Stimulated activated naive B cell treated with anti-CD40 and anti-IgM and Interleukin-4, amounts not matched to agents 10 μg/mL and 1 μg/mL and 100 μg/mL, for 72 hours (primary cell): ENCODE measurements at regions not wholly inside any gene's neighbourhood (a gene's known extent, or its start where the extent isn't known, plus 50 kb on each side); places are given as distances from the start of the nearest gene placed in this dataset.

Source experiments
- ATAC-seq, 2 donors: fragments of 150-1000 bp; cut with Tn5 transposase; replicated peaks; 2 replicates each; pipeline ENCODE4 v1.10.0; 2021; ENCODE audit warnings: moderate library complexity in 1 of 2
- DNase-seq: peaks from one replicate; pipeline ENCODE4 v3.0.0; 2021
- H3K27ac Mint-ChIP-seq: one replicate; pipeline ENCODE4 v1.8.0; 2022; ENCODE audit warnings: mild to moderate bottlenecking, mixed read lengths
- H3K27me3 Mint-ChIP-seq, 2 donors: one replicate each; pipeline ENCODE4 v1.8.0; 2022; ENCODE audit warnings: mixed read lengths in 2 of 2
- H3K36me3 Mint-ChIP-seq, 2 donors: one replicate each; pipeline ENCODE4 v1.8.0; 2022; ENCODE audit warnings: mixed read lengths in 2 of 2, mild to moderate bottlenecking in 1 of 2
- H3K4me1 Mint-ChIP-seq, 2 donors: one replicate each; pipeline ENCODE4 v1.8.0; 2022; ENCODE audit warnings: mixed read lengths in 2 of 2, mild to moderate bottlenecking in 1 of 2
- H3K4me3 Mint-ChIP-seq, 2 donors: one replicate each; pipeline ENCODE4 v1.8.0; 2022; ENCODE audit warnings: mild to moderate bottlenecking in 2 of 2, mixed read lengths in 2 of 2, moderate library complexity in 1 of 2
- H3K9me3 Mint-ChIP-seq, 2 donors: one replicate each; pipeline ENCODE4 v1.8.0; 2022; ENCODE audit warnings: mixed read lengths in 2 of 2, mild to moderate bottlenecking in 1 of 2

- H3K4me1 Mint-ChIP-seq, result peaks cover 9 to 21% of the 10 kb centered on the region in 2 donors
- H3K9me3 Mint-ChIP-seq, result no peaks in the 10 kb centered on the region
- H3K36me3 Mint-ChIP-seq, result peaks cover 6 to 7% of the 10 kb centered on the region in 2 donors
- DNase-seq, result no peak
- peaks cover 53 to 70% of the 10 kb centered on the region in 2 donors for H3K27me3 Mint-ChIP-seq
- no peak overlapping the region for H3K27ac Mint-ChIP-seq
- ATAC-seq, result no peak
- H3K4me3 Mint-ChIP-seq, result no peak overlapping the region
Observed at GRCh38 chr19:30221176-30221575, 151.0 kb upstream of the ZNF536 start.

- Mint-ChIP-seq H3K27me3 (peaks cover 63 to 78% of the 10 kb centered on the region in 2 donors), H3K36me3 (peaks cover 6 to 13% of the 10 kb centered on the region in 2 donors), H3K4me3 (no peak overlapping the region), H3K27ac (no peak overlapping the region), H3K9me3 (no peaks in the 10 kb centered on the region), H3K4me1 (peaks cover 19 to 34% of the 10 kb centered on the region in 2 donors)
- ATAC-seq (peak in 1 of 2 donors; percentile 46), DNase-seq (no peak)
Observed at GRCh38 chr19:30222428-30222873, 149.7 kb upstream of the ZNF536 start.

GRCh38 chr19:30222992-30223865 lies 149.0 kb upstream of the ZNF536 start:
- Mint-ChIP-seq H3K36me3 (peaks cover 6 to 13% of the 10 kb centered on the region in 2 donors), H3K9me3 (no peaks in the 10 kb centered on the region), H3K4me1 (peaks cover 22 to 40% of the 10 kb centered on the region in 2 donors), H3K4me3 (peak overlapping the region in 1 of 2 donors; percentile 37), H3K27me3 (peaks cover 65 to 80% of the 10 kb centered on the region in 2 donors), H3K27ac (peak overlapping the region; percentile 70)
- no peak for ATAC-seq
- DNase-seq, result no peak

DNA sequence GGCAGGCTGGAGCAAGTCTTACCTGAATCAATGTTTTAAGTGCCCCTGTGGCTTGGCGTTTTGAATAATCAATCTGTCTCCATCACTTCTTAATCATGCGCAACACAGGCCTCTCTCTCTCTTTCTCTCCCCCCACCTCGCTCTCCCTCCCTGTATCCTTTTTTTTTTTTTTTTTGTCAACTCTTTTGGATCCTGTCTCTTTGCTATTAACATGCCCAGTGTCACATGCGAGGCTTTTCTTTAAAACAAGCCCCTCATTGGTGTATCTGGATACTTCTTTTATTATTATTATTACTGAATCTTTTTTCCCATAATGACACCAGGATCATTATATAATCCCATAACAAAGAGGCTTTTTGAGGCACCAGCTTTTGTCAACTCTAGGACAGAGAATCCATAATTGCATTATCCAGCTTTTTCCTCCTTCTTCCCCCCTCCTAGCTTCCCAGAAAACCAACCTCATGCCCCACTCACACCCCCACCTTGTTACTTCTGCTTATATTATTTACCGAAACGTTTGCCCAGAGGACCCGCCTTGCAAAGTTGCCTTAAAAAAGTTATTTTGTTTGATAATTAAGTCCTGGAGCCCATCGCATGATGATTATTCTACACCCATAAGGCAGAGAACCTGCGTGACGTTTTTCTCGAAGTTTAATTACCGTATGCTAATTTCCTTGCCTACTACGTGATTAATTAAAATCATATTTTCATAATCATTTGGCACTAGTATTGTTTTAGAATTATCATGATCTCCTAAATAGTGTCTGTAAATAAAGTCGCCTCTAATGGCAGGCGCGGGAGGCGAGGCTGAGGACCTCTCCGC lies 148.1 kb upstream of the ZNF536 start:
- no peaks in the 10 kb centered on the region for H3K9me3 Mint-ChIP-seq
- ATAC-seq (no peak), DNase-seq (no peak)
- H3K4me3 Mint-ChIP-seq, result no peak overlapping the region
- H3K27me3 Mint-ChIP-seq, result peaks cover 70 to 85% of the 10 kb centered on the region in 2 donors
- H3K27ac Mint-ChIP-seq, result peak overlapping the region; percentile 67
- peaks cover 6 to 13% of the 10 kb centered on the region in 2 donors for H3K36me3 Mint-ChIP-seq
- peaks cover 25 to 47% of the 10 kb centered on the region in 2 donors for H3K4me1 Mint-ChIP-seq

- Mint-ChIP-seq H3K36me3 (peaks cover 6 to 13% of the 10 kb centered on the region in 2 donors), H3K4me1 (peaks cover 25 to 47% of the 10 kb centered on the region in 2 donors), H3K27me3 (peaks cover 69 to 86% of the 10 kb centered on the region in 2 donors), H3K9me3 (no peaks in the 10 kb centered on the region), H3K4me3 (peak overlapping the region; percentile 67 to 69), H3K27ac (peak overlapping the region; percentile 73)
- ATAC-seq, result peak in 1 of 2 donors; percentile 13
- no peak for DNase-seq
Observed at GRCh38 chr19:30224689-30225606, 147.2 kb upstream of the ZNF536 start.

DNA sequence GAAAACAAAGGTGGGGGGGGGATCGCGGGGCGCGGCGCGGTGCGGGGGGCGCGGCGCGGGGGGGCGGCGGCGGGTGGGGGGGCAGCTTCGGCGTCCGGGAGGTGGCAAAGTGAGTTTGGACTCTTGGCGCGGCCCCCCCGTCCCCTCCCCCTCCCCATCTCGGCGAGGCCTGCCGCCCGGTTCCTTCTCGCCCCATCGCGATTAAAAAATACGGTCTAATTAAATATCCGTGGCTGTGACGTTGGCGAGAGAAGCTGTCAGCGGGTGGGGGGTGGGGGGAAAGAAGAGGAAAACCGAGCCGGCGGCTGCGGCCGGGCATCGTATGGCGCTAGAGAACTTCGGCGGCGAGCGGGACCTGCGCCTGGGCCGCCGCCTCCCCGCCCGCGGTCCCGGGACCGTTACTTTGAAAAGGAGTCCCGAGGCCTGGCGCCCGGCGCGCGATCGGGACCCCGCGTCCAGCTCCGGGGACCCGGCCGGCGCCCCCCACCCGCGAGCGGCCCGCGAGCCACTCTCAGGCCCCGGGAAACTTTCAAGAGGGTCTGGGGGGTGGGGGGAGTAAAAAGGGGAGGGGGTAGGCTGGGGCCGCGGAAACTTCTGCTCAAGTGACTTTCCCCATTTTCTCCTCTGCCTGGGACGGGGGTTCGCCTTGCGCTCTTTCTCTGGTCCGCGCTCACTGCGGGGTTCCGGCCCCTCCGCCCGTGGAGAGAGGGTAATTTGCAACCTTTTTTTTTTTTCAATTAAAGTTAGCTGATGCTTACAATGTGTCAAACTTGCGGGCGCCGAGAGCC lies 146.3 kb upstream of the ZNF536 start:
- DNase-seq, result no peak
- Mint-ChIP-seq H3K36me3 (peaks cover 6 to 13% of the 10 kb centered on the region in 2 donors), H3K27me3 (peaks cover 74 to 86% of the 10 kb centered on the region in 2 donors), H3K9me3 (no peaks in the 10 kb centered on the region), H3K4me1 (peaks cover 25 to 47% of the 10 kb centered on the region in 2 donors), H3K4me3 (peak overlapping the region; percentile 77 to 93), H3K27ac (peak overlapping the region; percentile 90)
- no peak for ATAC-seq

DNA sequence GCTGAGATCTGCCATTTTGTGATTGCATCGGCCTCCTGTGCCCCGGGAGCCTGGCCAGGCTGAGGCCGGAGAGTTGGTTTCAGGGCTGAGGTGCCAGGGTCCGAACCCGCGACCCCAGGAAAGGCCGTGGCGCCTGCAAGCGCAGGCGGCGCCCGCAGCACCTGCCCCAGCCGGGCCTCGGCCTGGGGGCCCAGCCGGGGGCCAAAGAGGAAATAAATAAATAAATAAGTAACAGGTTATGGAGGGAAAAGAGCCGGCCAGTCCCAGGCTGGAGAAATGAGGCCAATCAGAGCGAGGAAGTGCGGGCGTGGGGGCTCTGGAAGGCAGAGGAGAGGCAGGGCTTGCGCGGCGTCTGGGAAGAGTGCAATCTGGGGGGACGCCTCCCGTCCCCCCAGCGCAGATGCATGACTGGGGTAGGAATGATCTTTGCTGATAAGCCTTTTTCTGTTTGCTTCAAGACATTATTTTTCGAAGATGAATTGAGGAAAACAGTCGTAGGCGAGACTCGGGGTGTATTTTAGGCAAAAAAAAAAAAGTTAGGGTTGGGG lies 145.6 kb upstream of the ZNF536 start:
- H3K9me3 Mint-ChIP-seq, result no peaks in the 10 kb centered on the region
- H3K27ac Mint-ChIP-seq, result peak overlapping the region; percentile 92
- H3K4me3 Mint-ChIP-seq, result peak overlapping the region; percentile 90 to 93
- DNase-seq, result no peak
- H3K27me3 Mint-ChIP-seq, result peaks cover 75 to 85% of the 10 kb centered on the region in 2 donors
- no peak for ATAC-seq
- H3K4me1 Mint-ChIP-seq, result peaks cover 25 to 47% of the 10 kb centered on the region in 2 donors
- peaks cover 6 to 13% of the 10 kb centered on the region in 2 donors for H3K36me3 Mint-ChIP-seq

GRCh38 chr19:30227012-30227621 lies 145.1 kb upstream of the ZNF536 start:
- H3K27me3 Mint-ChIP-seq, result peaks cover 73 to 83% of the 10 kb centered on the region in 2 donors
- H3K27ac Mint-ChIP-seq, result peak overlapping the region; percentile 92
- H3K4me3 Mint-ChIP-seq, result peak overlapping the region; percentile 90 to 93
- peak; percentile 19 to 20 for ATAC-seq
- H3K4me1 Mint-ChIP-seq, result peaks cover 24 to 47% of the 10 kb centered on the region in 2 donors
- H3K36me3 Mint-ChIP-seq, result peaks cover 6 to 13% of the 10 kb centered on the region in 2 donors
- no peaks in the 10 kb centered on the region for H3K9me3 Mint-ChIP-seq
- no peak for DNase-seq

DNA sequence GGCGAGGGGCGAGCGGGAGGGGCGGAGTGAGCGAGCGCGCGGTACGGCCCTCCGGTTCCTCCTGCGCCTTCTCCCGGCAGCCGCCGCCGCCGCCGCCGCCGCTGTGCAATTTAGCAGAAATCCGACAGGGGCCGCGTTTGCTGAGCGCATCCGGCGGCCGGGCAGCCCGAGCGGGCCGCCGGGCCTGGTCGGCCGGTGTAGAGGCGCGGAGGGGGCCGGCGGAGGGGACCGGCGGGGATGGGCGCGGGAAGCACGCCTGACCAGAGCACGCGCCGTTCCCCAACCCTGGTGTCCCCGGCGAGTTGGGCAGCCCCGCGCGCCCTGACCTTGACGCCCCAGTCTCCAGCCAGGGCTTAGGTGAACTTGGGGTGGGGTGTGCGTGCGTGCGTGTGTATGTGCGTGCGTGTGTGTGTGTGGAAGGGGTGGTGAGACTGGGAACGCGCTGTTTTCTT lies 144.5 kb upstream of the ZNF536 start:
- peaks cover 6 to 13% of the 10 kb centered on the region in 2 donors for H3K36me3 Mint-ChIP-seq
- H3K27me3 Mint-ChIP-seq, result peaks cover 77 to 88% of the 10 kb centered on the region in 2 donors
- DNase-seq (peak; percentile 57), ATAC-seq (peak; percentile 71 to 79)
- H3K4me1 Mint-ChIP-seq, result peaks cover 24 to 47% of the 10 kb centered on the region in 2 donors
- H3K4me3 Mint-ChIP-seq, result peak overlapping the region; percentile 90 to 93
- no peak overlapping the region for H3K27ac Mint-ChIP-seq
- H3K9me3 Mint-ChIP-seq, result no peaks in the 10 kb centered on the region

GRCh38 chr19:30228113-30228834 lies 143.9 kb upstream of the ZNF536 start:
- no peak for ATAC-seq
- Mint-ChIP-seq H3K27ac (no peak overlapping the region), H3K27me3 (peaks cover 77 to 86% of the 10 kb centered on the region in 2 donors), H3K4me1 (peaks cover 22 to 43% of the 10 kb centered on the region in 2 donors), H3K36me3 (peaks cover 6 to 13% of the 10 kb centered on the region in 2 donors), H3K4me3 (peak overlapping the region; percentile 72 to 93), H3K9me3 (no peaks in the 10 kb centered on the region)
- no peak for DNase-seq

- Mint-ChIP-seq H3K27me3 (peaks cover 73 to 86% of the 10 kb centered on the region in 2 donors), H3K9me3 (no peaks in the 10 kb centered on the region), H3K4me3 (peak overlapping the region; percentile 17 to 67), H3K27ac (no peak overlapping the region), H3K4me1 (peaks cover 22 to 38% of the 10 kb centered on the region in 2 donors), H3K36me3 (peaks cover 6 to 13% of the 10 kb centered on the region in 2 donors)
- ATAC-seq (no peak), DNase-seq (no peak)
Observed at GRCh38 chr19:30228835-30229524, 143.2 kb upstream of the ZNF536 start.
